SKM-1 (cell line): ENCODE measurements at regions not wholly inside any gene's neighbourhood (a gene's known extent, or its start where the extent isn't known, plus 50 kb on each side); places are given as distances from the start of the nearest gene placed in this dataset.
"Not testable (repeated sequence)": the region's sequence is repeated elsewhere in the genome, so short reads cannot be mapped to it uniquely, and the experiment has no call there.

Experiments
- DNase-seq: peaks from one replicate; lab custom pipeline; 2025; ENCODE audit not compliant: unreplicated experiment; lab: John Stamatoyannopoulos, UW

DNA sequence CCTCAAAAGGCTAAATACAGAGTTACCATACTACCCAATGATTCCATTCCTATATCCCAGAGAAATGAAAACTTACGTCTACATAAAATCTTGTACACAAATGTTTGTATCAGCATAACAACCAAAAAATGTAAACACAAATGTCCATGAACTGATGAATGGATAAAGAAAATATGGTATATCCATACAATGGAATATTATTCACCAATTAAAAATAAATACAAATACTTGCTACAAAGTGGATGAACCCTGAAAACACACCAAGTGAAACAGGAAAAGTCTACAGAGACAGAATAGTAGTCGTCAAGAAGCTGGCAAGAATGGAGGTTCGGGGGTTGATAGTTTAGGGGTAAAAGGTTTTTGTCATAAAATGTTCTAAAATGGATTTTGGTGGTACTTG lies 54.0 kb upstream of the ANKRD28 start:
- DNase-seq, result no peak

DNA sequence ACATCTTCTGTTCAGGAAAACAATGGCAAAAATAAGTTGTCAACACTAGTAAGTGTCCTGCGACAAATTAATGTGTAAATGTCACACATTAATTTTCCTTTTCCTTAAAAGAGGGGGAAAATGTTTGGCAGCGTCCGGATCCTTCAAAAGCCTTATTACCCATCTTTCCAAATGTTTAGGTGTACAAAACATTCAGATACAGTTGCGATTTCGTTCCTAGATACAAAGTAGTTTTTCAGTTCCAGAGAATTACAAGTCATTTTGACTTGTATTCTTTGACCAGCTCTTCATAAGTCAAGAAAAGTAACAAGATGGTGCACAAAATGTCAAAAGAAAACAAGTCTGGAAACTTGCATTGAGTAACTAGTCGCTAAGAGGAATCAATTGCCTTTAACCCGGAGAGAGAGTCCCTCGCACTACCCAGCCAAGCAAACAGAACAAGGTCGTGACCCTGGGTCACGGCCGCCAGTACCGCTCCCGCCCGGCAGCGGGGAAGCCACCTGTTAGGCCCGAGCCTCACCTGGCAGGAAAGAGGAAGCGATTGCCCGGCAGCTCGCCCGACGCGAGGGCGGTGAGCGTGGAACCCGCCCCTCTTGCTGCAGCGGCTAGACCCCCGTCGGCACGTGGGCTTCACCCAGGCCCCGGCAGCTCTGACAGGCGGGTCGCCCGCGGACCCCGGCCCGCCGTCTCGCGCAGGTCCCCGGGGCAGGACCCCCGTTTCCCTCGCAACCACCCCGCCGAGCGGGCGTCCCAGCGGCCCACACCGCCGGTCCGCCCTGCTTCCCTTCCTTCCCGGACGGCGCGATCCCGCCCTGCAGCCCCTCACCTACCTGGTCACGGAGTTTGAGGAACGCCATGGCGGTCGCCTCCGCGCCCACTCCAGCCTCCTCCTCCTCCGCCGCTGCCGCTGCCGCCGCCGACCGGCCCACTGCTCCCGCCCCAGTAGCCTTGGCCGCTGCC lies 61.0 kb upstream of the ANKRD28 start:
- peak; percentile 39 for DNase-seq

DNA sequence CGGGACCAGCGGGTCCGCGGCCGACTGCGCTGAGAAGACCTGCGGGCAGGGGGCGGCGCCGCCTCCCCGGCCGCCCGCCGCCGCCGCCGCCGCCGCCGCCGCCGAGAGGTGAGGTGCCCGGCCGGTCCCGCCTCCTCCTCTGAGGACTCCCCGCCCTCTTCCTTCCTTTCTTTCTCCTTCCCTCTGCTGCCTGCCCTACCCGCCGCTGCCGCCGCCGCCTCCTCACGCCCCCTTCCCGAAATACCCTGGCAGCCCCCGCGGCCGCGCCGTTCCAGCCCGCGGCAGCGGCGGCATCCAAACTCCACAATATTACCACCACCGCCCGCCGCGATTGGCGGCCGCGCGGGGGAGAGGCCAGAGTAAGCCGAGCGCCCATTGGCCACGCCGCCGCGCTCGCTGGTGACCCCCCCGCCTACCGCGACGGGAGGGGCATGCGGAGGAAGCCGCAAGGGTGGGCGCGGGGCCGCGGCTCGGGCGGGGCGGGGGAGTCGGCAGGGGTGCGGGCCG lies 61.8 kb upstream of the ANKRD28 start:
- DNase-seq, result peak; percentile 63

DNA sequence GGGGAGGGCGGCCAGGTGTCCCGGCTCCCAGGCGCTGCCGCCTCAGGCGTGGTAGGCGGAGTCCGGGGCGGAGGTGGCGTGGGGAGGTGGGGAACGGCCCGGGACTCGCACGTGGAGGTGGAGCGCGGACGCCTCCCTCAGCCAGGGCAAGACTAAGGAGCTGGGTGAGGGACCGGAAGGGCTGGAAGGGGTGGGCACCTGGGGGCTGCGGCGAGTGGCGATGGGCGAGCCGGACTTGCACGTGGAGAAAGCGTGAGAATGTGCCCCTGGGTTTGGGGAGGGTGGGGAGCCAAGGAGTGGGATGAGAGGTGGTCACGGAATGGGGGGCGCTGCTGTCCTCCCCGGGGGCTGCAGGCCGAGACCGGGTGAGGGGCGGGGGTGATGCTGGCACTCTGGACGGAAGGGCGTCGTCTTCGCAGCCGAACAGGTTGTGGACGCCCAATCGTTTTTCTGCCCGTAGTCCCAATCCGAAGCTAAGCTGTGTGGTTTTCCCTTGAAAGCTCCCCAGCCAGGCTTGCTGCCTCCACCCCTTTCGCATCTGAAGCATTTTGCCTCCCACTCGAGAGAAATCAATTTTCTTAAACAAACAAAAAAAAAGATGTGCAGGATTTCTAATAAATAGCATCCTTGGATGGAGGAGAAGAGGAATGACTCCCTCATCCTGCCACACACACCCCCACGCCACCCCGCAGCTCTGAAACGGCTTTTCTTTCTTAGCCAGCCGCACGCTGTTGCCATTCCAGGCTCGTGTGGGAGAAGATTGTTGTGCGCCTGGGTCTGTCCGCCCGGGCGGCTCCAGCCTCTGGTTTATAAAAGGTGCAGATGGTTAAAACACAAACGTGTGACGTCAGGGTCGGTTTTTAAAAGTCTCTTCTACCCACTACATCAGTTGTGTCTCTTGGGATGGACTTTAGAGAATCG lies 62.5 kb upstream of the ANKRD28 start:
- DNase-seq, result peak; percentile 30

DNA sequence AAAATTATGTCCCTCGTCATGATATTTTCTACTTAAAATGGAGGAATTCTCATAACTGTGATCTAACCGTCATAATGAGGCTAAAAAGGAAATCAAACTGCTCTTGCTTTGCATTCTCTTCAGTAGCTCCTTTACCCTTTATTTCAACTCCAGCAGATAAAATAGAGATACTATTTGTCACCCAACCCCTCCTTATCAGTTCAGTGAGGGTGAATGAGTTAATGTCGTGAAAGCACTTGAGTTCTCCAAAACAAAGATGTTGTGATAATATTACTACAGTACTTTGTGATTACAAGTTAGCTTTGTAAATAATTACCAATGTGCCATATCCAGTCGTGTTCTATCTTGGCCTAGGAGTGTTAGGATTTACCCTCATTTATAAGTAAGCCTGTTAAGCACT lies 63.4 kb upstream of the ANKRD28 start:
- no peak for DNase-seq

DNA sequence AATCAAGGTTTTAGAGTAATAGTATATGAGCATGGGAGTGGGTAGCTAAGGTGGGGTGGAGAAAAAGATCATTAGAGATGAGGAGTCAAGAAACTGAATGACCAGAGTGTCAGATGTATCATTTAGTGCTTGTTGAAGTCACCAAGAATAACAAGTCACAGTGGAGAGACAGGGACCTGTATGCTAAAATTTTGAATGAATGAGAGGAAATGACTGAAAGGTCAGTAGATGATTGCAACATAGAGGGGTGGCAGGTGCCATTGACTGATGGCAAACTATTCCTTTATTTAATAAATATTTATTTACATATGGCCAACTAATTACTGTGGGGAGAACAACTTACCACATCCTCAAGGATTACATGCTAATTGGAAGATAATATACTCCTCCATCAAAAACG lies 75.0 kb upstream of the ANKRD28 start:
- no peak for DNase-seq

DNA sequence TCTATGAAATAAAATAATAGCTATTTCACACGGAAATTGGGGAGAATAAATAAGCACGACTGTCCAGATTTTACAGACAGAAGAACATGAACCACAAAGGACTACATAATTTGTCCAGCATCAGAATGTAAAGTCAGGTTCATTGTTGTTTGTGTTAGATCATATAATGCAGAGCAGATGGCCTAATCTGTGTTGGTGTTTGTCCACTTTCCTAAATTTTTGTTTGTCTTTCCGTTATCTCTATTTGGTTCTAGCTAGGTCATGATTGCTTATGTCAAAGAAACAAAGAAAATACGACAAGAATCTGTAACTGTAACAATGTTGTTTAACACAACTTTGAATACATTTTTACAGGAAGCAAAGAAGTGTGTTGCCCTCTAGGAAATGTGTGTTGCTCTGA lies 75.6 kb upstream of the ANKRD28 start:
- DNase-seq, result no peak

DNA sequence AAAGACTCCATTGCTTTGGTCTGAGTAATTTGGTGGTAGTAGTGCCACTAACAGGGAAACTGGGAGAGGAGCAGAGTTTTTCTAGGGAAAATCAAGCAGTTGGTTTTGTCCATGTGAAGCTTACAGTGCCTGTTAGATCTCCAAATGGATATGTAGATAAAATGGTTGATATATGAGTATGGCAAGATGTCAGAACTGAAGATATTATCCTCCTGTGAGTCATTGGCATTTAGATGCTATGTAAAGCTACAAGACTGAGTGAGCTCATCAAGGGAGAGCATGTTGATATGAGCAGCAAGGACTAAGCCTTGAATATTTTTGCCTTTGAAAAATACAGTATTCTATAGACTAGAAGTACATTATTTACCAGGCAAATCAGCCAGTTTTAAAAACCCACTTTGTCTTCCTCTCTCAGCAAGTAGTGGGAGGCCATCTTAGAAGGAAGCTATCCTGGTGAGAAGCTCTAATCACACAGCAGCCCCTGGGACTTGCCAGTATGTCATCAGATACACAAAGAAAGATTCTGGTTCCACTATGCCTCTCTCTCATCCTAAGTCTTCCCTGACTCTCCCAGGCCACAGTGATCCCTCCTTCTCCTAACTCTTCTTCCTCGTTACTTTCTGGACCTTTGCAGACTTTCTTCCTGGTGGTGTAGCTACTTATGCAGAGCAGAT lies 77.4 kb upstream of the ANKRD28 start:
- no peak for DNase-seq

DNA sequence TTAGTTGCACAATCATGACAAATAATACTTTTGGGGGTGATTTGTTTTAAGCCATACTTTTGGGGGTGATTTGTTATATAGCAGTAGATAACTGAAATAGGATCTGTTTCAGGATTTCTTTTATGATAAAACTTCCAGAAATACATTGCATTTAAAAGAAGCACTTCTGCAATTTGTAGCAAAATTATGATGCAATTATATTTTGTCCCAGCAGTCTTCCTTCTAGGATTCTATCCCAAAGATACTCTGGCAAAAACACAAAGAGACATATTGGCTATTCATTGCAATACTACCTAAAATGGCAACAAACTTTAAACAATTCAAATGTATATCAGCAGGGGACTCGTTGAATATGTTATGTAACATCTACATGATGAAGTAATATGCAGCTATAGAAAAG lies 78.9 kb upstream of the ANKRD28 start:
- no peak for DNase-seq

DNA sequence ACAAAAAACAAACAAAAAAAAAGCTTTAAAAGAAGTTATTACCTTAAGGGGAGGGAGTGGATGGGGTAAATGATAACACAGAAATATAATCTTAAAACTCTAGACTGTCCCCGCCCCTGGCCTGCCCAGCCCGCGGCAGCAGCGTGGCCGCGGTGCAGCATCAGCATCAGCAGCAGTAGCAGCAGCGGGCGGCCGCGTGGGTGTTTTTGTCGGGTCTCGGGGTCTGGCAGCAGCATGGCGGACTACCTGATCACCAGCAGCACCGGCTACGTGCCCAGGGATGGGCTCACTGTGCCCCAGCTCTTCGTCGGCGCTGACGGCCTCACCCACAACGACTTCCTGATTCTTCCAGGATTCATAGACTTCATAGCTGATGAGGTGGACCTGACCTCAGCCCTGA lies 80.0 kb upstream of the ANKRD28 start:
- no peak for DNase-seq

DNA sequence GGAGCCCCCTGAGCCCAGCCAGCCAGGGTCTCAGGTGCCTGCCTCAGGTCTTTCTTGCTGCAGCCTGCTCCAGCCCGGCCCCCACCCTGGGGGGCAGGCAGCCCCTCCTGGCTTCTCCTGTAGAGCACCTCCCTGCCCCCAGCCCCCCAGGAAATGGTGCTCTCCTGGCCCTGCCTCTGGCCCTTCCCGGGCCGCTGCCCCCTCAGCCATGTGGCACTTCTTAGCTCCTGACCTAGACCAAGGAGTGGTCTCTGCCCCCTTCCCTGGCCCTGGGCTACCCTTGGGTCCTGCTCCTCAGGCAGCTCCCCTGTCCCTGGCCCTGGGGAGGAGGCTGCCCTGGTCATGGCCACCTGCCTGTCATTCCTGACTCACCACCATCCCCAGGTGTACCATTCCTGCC lies 82.0 kb upstream of the ANKRD28 start:
- not testable (repeated sequence) for DNase-seq

DNA sequence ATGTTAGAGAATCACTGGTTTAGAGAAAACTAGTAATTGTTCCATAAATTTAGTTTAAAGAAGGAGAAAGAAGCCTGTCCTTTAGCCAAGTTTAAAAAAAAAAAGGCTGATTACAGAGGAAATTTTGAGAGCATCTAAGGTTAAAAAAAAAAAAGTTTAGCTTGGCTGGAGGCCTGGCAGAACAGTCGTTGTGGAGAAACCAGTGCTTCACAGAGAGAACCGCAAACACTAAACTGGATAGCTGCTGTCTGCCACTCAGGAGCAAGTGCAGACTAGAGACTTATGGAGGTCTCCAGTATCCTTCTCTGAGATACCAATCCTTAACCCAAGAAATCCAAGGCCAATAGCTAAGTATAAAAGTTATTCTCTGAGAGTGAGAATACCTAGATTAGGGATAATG lies 84.8 kb upstream of the ANKRD28 start:
- DNase-seq, result no peak

DNA sequence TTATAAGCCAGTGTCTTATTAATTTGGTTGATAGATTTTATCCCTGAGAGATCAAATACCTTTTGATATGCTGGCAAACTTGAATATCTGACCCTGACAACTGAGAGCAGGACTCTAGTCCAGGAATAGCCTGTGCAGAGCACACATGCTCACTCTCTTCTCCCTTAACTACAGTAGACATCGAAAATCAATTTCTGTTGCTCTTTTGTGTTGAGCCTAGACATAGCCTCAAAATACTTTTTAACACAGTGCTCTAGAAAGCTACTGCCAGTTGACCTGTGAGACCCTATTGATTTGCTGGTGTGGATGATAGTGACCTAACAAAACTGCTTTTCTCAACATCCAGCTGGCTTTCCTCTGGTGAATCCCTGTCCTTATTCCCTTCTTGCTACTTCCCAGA lies 86.4 kb upstream of the ANKRD28 start:
- no peak for DNase-seq

DNA sequence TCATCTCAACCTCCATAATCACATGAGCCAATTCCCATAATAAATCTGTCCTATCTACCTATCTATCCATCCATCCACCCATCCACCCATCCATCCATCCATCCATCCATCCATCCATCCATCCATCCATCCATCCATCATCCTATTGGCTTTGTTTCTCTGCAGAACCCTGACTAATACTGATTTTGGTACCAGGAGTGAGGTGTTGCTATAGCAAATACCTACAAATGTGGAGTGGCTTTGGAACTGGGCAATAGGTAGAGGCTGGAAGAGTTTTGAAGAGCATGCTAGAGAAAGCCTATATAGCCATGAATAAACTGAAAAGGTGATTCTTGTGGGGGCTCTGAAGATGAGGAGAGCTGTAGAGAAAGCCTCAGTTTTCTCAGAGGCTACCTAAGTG lies 88.7 kb upstream of the ANKRD28 start:
- DNase-seq, result no peak

DNA sequence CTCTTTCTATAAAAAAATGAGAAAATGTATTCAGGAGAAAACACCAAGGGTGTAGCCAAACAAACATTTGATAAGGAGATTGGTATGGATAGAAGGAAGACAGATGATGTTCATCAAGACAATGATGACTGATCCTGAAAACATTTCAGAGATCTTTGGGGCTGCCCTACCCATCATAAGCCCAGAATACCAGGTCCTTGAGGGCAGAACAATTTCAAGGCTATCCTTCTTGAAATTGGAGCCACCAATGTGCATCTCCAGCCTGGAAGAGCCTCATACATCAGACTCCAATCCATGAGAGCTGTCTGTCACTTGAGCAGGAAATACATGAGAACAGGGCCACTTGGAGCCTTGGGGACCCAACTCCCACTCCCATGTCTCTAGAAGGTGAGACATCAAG lies 89.5 kb upstream of the ANKRD28 start:
- DNase-seq, result no peak

DNA sequence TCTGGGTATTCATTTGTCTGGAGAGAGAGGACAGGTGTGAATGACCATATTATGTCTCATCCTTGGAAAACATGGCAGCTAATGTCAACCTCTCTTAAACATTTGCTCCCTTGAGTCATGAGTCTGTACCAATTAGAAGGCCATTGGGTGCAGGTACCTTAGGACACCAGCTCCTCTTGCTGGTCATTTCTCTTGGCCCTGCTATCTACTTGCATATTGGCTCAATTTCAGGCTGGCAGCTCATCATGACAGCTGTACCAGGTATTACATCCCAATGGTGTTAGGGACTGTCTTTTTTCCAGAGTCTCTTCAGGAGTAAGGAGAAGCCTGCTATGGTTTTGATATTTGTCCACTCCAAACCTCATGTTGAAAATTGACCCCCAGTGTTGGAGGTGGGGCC lies 92.2 kb upstream of the ANKRD28 start:
- DNase-seq, result no peak

DNA sequence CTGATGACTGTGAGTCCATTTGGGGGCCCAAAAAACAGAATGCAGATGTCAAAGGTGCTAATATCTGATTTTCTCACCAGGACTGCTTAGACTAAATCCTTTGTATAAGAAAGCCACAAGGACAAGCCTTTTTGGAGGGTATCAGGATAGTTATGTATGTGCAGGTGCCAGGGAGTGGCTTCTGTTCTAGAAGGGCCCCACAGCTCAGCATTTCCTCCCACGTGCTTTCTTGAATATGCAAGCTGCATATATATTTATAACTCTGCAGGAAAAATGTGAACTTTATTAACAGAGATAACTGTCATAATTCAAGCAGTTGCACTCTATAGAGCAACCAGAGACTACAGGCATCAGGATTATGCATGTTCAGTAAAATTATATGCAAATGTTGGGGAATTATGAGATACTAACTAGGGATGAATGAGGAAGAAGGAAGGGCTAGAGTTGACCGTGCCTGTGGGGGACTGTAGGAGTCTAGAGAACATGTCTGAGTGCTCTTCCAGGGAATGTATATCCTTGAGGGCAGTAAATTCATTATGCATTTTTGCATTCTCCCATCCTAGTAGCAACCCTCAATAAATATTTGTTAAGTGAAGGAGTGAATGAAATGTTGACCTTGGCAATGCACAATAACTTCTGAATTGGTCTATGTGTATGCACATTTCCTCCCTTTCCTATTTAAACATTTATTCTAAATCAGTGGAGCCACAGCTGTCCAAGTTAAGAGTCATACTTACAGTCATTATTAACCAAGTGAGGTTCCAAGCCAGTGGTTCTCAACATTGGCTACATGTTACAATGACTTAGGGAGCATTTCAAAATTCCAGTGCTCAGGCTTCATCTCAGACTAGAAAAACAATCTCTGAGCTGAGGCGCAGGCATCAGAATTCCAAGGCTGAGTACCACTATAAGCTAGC lies 94.8 kb upstream of the ANKRD28 start:
- no peak for DNase-seq

DNA sequence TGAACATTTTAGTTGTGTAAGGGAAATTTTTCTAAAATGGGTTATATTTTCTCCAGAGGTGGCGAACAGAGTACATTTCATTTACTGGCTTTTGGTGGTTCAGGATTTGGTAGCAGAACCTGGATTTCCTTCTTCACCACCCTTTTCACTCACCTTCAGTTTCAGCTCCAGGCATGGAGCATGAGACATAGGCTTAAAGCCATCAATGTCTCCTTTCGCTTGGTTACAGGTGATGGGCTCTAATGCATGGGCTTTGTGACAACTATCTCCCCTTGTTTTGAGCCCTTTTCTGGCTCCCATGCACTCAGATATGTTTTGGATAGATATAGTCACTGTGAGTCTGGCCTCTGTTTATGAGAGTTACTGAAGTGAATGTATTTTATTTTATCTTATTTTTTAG lies 96.6 kb upstream of the ANKRD28 start:
- DNase-seq, result no peak

DNA sequence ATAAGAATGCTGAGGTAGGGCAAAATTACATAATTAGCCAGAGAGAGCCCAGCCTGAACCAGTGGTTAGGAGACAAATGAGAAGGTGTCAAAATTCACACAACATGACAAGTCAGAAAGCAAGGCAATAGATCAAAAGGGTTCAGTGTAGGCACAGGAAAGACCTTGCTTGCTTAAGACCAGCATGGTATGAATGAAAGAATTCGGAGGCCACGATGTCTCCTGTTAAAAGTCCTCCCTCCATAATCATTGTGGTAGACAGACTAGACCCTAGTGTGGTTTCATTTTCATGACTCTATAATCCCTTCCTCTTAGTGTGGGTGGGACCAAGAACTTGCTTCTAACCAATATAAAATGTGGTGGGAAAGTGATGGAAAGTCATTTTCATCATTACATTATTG lies 98.7 kb upstream of the ANKRD28 start:
- DNase-seq, result no peak

DNA sequence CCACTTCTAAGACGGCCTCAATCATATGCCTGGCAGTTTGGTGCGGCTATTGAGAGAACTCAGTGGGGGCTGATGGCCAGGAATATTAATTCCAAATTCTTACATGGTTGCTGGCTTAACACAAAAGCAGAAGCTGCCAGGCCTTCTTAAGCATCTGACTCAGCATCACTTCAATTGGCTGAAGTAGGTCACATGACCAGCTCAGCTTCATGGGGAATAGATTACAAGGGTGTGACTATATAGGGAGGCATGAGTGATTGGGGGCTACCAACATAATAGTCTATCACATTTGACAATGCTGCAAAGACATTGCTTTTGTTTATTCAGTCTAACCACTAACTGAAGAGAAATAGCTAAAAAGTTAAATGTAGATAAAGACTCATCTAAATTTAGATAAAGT lies 101.6 kb upstream of the ANKRD28 start:
- DNase-seq, result no peak
